GM18907 (cell line): ENCODE measurements at regions not wholly inside any gene's neighbourhood (a gene's known extent, or its start where the extent isn't known, plus 50 kb on each side); places are given as distances from the start of the nearest gene placed in this dataset.
"Not testable (repeated sequence)": the region's sequence is repeated elsewhere in the genome, so short reads cannot be mapped to it uniquely, and the experiment has no call there.

Source experiments
- ATAC-seq: cut with Tn5 transposase; IDR thresholded peaks from one replicate; pipeline ENCODE4 v1.9.1; 2021; ENCODE audit warnings: mild to moderate bottlenecking, moderate library complexity; ENCODE audit not compliant: unreplicated experiment

DNA sequence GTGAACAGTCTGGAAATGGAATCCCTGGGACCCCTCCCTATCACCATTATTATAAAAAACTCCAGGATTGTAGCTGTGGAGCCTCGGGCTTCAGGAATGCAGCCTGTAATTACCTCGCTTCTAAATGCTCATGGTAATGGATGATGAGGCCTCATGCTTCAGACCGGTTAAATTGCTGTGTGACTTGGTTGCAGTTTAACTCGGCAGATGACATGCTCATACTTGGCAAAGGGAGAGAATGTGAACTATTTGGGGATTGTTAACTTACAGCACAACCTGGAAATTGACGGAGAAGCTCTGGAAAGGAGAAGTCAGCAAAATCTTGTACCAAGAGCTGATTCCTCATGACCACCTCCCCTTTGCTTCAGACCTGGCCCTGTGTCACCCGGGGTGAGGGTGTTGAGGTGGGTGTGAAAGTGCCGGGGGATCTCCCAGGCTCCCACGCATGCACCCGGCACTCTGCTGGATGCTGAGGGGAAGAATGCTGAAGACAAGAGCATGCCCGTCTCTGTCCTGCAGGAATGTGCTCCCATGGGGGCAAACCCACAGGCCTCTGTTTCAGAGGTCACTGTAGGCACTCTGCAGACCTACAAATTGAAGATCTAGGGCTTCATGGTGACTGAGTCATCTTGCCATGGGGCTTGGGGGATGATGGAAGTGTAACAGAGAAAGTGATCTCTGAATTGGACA lies 364.8 kb downstream of the RPS6KC1 start:
- no peak for ATAC-seq

DNA sequence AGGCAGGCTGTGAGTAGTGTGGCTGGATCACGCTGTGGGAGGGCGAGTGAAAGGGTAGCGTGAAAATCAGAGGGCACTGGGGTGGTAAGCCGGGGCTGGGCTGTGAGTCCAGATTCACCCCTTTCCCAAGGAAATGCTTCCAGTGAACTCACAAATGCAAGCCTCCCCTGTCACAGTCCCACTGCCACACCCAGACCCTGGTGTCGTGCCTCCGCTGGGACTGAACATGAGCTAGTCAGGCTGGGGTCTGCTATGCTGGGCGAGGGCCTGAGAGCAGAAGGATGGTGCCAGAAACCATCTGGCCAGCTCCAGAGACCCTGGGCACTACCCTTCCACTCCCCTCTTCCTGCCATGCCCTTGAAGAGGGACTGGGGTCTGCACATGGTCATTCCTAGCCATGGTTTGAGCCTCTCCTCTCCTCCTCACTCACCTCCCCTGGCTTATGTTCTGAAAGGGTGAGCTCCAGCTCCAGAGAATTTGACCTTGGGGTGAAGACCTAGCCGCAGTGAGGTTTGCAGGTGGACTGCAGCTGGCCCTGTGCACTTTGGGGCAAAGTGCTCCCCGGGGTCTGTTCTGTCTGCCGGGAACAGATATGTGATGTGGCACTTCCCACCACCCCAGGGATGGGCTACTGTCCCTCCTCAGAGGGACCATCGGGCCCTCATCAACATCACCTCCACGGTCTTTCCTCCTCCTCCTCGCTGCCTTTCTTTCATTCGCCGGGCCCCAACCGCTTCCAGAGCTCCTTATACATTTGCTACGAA lies 365.6 kb downstream of the RPS6KC1 start:
- ATAC-seq, result no peak

DNA sequence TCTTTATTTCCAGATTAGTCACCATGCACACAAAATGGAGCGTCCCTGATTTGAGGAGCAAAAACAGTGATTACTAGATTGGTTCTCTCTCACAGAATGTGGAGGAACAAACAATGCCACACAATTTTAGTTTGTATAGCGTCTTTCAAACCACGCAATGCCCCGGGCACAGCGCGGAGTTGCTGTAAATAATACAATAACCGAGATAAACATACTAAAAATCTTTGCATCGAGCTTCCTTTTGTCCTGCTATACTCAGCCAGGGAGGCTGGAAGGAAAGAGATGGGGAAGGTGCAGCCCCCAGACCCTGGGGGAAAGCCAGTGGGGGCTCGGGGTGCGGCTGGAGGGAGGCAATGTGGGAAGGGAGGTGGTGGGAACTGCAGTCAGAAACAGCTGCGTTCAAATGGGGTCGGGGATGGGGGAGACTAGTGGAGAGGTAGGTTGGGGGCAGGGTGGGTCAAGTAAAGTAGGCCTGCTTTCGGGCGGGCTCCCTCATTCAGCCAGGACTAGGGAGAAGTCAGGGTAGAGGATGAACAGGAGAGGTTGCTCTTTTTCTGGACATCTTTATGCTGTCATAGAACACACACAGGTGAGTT lies 366.3 kb downstream of the RPS6KC1 start:
- no peak for ATAC-seq

DNA sequence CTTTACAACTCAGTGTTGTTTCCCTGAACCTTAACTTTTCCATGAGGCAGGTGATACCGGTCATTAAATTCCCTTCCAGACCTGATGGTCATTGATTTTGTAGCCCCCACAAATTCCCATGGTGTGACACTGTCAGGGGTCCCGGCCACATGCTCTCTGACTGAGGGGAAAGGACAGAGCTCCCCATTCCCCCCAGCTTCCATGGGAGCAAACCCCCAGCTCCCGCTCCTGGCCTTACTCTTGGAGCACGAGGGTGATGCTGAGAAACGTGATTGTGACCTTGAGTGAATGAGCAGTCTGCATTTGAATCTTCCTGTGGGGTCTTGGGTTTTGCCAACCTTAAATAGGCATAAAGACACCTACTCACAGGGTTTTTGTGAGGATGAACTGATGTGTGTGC lies 366.8 kb downstream of the RPS6KC1 start:
- no peak for ATAC-seq

DNA sequence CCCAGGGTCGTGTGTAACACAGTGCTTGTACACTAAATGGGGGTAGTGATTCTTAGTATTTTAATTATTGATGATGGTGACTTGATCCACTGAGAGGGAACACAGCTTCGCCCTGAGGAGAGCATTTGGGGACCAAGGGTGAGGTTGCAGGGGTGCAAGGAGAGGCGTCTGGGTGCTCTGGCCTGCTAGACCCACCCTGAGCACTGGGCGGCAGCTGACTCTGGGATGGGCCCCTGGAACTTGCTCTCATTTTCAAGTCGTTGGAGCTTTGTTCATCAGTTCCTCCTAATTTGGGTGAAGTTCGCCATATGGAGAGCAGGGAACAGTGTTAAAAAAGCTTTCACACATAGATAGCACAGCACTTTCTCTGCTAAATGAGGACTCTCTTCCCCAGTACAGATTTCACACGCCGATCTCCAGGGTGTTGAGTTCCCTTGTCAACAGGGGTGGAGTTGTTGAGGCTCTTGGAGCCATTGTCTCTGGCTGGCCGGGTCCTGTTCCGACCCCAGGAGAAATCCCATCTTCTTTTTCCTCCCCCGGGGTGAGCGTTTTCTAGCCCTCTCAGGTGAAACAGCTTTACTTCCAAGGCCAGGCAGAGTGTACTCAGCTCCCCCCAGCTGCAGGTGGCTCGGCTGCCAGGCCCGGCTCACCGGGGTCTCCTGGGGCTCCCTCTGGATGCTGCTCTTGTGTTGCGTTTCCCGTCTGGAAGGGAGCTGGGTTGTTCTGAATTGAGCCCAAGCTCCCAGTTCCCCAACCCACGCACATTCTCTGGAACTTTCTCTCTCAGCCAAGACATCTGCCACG lies 367.4 kb downstream of the RPS6KC1 start:
- no peak for ATAC-seq

DNA sequence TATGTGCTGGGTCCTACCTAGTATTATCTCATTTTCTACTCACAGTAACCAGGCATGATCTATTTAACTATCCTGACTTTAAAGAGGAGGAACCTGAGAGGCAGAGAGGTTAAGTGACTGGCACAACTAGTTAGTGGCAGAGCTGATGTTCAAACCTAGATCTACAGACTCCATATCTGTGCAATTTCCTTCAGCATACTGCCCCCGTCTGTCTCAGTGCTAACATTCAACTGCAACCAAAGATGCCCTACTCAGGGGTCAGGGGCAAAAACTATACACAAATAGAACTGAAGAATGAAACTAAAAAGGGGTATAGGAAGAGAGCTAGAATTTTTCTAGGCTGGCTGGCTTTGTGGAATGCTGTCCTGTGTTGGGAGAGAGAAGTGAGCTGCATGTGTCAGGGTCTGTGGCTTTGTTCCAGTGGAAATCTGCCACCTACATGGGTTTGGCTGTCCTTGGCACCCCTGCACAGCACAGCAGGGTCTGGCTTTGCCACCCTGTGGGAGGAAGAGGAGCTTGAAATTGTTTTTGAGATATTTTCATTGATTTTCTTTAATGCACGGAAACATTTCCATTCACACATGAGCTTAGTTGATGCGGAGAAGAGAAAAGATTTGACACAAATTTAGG lies 368.5 kb downstream of the RPS6KC1 start:
- ATAC-seq, result no peak

DNA sequence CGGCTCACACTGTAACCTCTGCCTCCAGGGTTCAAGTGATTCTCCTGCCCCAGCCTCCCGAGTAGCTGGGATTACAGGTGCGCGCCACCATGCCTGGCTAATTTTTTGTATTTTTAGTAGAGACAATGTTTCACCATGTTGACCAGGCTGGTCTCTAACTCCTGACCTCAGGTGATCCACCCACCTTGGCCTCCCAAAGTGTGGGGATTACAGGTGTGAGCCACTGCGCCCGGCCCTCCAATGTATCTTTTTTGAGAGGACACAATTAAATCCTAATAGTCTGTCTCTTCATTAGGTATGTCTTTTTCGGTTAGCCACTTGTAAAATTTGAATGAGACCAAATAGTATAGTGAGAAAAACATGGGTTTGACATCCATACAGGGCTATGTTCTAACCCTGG lies 370.1 kb downstream of the RPS6KC1 start:
- not testable (repeated sequence) for ATAC-seq

DNA sequence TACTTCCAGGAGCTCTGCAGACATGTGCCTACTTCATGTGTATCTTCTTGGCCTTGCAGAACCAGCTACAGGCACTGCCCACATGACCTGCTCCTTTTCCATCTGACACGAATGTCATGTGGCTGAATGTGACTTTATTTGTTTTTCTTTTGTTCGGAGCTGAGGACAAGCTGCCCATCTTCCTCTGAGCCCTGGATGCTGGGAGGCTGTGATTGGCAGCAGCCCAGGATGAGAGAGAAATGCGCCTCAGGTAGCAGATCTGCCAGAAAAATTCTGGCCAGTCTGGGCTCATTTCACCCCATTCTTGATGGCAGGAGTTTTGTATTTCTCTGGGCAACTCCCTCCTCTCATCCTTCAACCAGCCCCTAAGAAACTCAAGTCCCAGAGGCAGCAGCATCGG lies 372.0 kb downstream of the RPS6KC1 start:
- no peak for ATAC-seq

DNA sequence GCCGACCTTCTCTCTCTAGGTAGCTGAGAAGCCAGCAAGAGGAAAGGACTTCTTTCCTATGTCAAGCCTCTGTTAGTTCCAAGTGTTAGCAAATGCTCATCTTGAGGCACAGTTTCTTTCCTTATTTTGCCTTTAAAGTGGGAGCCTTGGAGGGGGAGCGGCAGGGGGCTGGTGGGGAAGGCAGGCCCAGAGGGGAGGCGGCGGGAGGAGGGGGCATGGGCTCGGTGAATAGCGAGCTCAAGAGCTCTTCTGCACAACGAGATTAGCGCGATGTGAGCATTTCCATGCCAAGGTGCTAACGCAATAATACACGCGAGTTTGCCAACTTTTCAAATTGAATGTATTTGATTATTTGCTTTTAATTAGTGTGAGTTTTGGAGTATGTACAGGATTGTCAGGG lies 372.6 kb downstream of the RPS6KC1 start:
- no peak for ATAC-seq

DNA sequence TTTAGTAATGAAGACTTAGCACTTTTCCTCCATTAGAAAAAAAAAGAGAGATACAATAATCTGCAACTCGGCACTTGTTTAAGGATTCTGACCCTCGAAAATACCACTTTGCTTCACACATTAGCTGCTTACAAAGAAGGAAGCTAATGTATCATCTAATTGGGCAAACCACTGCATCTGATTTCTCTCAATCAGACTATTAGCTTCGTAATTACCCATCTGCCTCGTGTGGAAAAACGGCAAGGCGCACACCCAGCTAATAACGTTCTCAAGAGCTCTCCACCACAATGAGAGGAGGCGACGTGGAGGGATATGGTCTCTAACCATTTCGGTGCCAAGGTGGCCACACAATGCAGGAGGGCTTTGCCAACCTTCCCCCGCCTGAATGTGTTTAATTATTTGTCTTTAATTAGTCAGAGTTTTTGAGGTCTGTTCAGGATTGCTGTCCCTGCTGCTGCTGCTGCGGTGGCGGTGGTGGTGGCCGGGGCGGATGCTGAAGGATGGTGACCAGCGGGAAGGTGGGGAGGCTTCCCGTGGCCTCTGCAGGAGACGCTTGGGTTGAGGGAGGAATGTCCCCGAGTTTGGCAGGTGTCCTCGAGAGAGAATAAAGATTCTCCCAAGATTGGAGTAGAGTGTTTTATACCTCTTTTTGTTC lies 374.5 kb downstream of the RPS6KC1 start:
- ATAC-seq, result no peak

DNA sequence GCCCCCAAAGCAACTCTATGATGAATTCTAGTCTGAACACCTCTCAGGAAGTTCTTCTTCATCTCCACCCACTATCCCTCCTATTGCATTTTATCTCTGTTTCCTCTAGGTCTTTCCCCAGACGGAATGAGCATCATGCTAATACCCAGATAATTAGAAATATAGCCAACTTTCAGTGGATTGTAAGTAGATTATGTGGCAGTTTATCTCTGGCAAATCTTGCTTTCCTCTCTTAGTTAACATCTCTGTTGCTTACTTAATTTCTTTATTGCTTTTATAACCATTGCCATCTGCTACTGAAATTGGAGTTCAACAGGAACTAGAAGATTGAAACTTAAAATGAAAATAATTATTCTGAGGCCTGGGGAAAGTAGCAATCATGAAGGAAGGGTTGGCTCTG lies 378.6 kb downstream of the RPS6KC1 start:
- ATAC-seq, result no peak

DNA sequence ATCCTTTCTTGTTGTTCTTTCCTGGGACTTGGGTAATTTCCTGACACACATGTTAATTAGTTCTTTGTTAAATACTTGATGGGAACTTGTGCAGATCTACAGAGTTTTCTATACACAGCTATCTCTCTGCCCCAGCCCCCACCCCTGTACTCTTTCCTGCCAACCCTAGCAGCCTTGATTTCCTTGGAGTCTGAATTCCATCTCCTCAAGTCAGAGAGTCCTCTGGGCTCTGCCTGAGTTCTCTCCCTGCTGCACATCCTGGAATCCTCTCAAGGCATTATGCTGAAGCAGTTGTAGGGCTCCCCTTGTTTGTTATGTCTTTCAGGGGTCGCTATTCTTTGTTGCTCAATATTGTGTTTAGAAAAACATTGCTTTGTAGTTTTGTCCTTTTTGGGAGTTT lies 384.7 kb downstream of the RPS6KC1 start:
- ATAC-seq, result no peak

DNA sequence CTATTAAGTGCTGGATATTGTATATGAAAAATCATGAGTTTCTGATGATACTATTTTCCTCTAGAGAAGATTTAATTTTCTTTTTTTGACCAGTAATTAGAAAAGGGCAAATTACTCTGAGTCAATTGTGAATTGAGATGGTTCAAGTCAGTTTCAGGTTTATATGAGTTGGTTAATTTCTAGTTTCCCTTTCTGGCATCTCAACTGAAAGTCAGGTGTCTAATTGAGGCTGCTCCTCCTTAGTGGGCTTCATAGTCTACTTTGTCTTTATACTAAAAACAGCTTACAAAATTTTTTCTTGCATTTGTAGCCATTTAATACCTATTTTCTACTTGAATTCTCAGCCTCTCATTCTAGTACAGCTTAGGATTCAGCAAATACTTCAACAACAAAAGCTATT lies 387.3 kb downstream of the RPS6KC1 start:
- no peak for ATAC-seq

DNA sequence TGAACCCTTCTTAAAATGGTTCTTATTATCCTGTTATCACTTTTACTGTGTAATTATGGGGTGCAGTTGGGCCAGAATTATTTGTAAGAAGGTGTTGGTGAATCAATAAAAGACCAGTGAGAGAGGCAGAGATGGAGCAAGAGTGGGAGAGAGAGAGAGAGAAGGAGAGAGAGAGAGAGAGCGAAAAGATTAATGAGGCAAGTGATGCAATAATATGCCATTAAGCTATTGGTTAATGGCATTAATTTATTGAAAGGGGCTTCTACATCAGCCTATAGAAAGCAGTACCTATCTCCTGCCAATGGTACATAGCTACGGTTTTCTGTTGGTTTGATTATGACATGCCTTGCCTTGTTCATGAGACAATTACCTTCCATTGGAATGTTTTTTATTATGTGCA lies 388.7 kb downstream of the RPS6KC1 start:
- no peak for ATAC-seq

DNA sequence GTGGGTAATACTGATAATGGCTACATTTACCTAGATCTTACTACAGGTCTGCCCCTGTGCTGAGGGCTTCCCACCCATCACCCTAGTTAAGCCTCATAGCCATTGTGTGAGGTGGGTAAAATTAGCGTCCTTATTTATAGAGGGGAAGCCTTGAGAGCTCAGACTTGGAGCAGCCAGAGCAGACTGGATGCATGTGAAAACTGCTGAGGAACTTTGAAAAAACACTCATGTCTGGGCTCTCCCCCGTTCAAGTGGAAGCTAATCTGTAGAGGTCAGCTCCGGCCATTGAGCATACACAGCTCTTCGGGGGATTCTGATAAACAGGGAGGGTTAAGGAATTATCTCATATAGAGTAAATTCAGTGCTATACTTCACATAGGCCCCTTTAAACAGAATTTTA lies 389.7 kb downstream of the RPS6KC1 start:
- ATAC-seq, result no peak

DNA sequence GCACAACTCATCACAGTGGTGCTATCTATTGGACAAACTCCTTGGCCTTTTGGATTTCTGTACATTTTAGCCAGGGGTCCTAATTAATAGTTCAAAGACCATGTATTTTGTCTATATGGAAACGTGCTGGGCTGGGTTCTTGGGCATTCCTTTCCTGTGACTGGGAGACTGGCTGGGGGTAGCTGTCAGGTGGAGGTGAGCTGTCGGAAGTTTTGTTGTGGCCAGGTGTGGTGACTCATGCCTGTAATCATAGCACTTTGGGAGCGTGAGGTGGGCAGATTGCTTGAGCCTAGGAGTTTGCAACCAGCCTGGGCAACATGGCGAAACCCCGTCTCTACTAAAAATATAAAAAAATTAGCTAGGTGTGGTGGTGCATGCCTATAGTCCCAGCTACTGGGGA lies 392.4 kb downstream of the RPS6KC1 start:
- no peak for ATAC-seq

DNA sequence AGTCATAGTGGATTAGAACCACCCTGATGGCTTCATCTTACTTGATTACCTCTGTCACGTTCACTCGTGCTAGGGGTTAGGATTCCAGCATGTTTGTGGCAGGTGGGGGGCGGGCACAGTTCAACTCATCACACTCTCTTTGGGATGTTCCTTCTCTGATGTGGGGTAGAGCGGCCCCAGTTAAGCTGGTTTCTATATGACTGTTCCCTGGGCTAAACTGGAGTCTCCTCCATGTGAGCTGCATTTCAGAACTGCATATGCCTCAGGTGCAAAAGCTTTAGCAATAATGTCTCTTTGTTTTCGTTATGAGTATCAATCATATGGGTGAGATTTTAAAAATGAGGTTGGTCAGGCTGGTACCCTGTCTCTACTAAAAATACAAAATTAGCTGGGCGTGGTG lies 393.2 kb downstream of the RPS6KC1 start:
- ATAC-seq, result no peak

DNA sequence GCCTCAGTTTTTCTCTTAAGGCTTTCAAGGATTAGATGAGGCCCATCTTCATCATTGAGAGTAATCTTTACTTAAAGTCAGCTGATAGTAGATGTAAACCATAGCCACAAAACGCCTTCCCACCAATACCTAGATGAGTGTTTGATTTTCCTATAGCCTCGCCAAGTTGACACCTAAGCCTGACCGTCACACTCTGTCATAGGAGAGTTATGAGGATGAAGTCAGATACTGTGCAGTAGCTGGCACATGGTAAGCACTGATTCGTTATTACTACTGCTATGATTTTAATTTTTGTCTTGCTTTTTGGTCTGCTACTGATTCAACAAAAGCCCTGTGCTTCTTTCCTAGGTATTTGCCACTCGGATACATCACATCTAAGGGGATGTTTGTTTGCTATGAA lies 395.5 kb downstream of the RPS6KC1 start:
- ATAC-seq, result no peak

DNA sequence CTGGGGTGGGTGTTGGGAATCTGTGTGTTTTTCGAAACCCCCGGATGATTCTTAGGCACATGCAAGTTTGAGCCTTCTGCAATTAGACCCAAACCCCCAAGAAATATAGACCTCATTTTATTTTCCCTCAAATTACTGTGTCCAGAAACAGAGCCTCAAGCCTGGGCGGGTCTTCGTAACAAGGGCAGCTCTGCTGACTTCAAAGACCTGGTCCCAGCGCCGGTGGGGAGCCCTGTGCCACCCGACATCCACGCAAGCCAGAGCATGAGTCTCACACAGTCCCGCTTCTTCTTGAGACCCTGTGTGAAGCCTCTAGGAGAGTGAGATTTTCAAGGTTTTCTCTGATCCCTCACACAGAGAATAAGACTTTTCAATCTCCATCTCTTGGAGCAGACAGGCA lies 397.3 kb downstream of the RPS6KC1 start:
- no peak for ATAC-seq

DNA sequence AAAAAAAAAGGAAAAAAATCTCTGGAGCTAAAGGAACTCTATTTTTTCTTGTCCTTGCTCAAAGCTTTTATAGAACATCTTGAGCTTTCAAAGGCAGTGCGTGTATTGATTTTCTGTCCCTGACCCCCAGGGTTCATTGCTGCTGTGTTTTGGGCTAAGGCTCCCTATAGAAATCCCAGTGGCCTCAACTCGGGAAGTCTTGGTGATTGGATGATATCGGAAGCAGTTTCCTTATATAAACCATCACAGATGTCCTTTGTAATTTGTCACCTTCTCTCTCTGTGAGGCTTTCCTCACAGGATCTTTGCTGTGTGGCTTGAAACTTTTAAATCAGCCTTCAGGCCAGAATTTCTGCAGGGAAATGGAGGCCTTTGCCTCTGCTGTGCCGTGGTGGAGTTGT lies 397.7 kb downstream of the RPS6KC1 start:
- ATAC-seq, result no peak

DNA sequence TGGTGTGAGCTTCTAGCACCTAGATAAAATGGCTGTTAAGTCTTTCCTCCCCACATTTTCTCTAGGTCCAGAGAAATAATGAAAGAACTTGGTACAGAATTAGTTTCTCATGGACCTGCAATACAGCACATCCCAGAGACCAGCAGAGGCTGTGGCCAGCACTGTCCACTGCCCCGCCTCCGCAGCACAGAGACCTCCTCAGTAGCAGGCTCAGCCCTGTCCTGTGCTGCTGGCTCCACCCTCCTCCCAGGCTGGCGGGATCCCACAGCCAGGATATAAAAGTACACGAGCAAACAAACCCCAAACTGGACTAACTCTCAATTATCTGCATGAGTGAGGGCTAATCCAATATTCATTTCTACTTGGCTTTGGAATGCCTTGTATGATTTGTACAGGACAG lies 401.5 kb downstream of the RPS6KC1 start:
- ATAC-seq, result no peak
